Endothelial cell of umbilical vein (primary cell): ENCODE measurements at regions not wholly inside any gene's neighbourhood (a gene's known extent, or its start where the extent isn't known, plus 50 kb on each side); places are given as distances from the start of the nearest gene placed in this dataset.

Experiments used
- BruUV-seq: library from RNA; stranded (reverse); fragments of 400-500 nt; replicated peaks from 2 replicates; lab custom pipeline; 2021; lab: Mats Ljungman, UMichigan
- CTCF ChIA-PET: fragments of 300-600, 350-600 bp; sonication (Branson Sonifier 250); formaldehyde crosslinking; loops from one replicate; lab custom pipeline; 2021; ENCODE audit warnings: antibody characterized with exemption, inconsistent platforms; lab: Charles Lee
- POLR2A ChIA-PET: fragments of 300-600, 350-600 bp; sonication (Branson Sonifier 250); formaldehyde crosslinking; loops from one replicate; lab custom pipeline; 2021; ENCODE audit warnings: antibody characterized with exemption, inconsistent platforms; lab: Charles Lee
- DNase-seq: peaks from one replicate; pipeline ENCODE4 v3.0.0-alpha.2; 2011; ENCODE audit warnings: low read depth, low spot score
- FAIRE-seq: peaks from 2 replicates; lab custom pipeline; 2011; peaks lifted over from hg19 to GRCh38; lab: Jason Lieb, UNC
- H2AFZ ChIP-seq: 2 replicates; pipeline ENCODE4 v1.6.0; 2012; ENCODE audit warnings: low read depth, low read length, control low read depth, inconsistent platforms
- H3K27ac ChIP-seq: 2 replicates; pipeline ENCODE4 v1.5.1; 2011; ENCODE audit warnings: low read depth, mild to moderate bottlenecking, control low read depth, low read length, moderate library complexity; ENCODE audit not compliant: insufficient read depth
- H3K27me3 ChIP-seq, 2 experiments: 2 replicates each; pipeline versions ENCODE4 v1.6.0 to v1.6.1; 2011; ENCODE audit warnings: low read length in 2 of 2, mixed read lengths in 1 of 2; ENCODE audit not compliant: control insufficient read depth in 2 of 2, insufficient read depth in 2 of 2
- H3K36me3 ChIP-seq, 2 experiments: 2 replicates in 1 of 2; 3 replicates in 1 of 2; pipeline ENCODE4 v1.5.1; 2011; ENCODE audit warnings: low read length in 2 of 2, mild to moderate bottlenecking in 1 of 2, moderate library complexity in 1 of 2; ENCODE audit not compliant: control insufficient read depth in 2 of 2, insufficient read depth in 2 of 2; ENCODE audit errors: extremely low read depth in 1 of 2
- H3K4me1 ChIP-seq: 3 replicates; pipeline ENCODE4 v1.5.1; 2011; ENCODE audit warnings: mild to moderate bottlenecking, low read length; ENCODE audit not compliant: control insufficient read depth, insufficient read depth; ENCODE audit errors: extremely low read depth
- H3K4me2 ChIP-seq: 2 replicates; pipeline ENCODE4 v1.6.1; 2011; ENCODE audit warnings: low read length, control low read depth, mixed read lengths; ENCODE audit not compliant: insufficient read depth
- H3K4me3 ChIP-seq, 3 experiments: fragments of 200-600 bp in 1 of 3; sonication (generic), shearing (Covaris generic) in 1 of 3; replicated peaks in 1 of 3; 2 replicates each; pipeline ENCODE4 v1.5.1; 2011 to 2016; ENCODE audit warnings: control low read depth in 3 of 3, low read length in 3 of 3, mild to moderate bottlenecking in 2 of 3, inconsistent platforms in 1 of 3, low read depth in 1 of 3, moderate library complexity in 1 of 3; ENCODE audit not compliant: insufficient read depth in 1 of 3
- H3K79me2 ChIP-seq: 2 replicates; pipeline ENCODE4 v1.6.0; 2012; ENCODE audit warnings: low read length, inconsistent platforms; ENCODE audit not compliant: control insufficient read depth, insufficient read depth
- H3K9ac ChIP-seq: replicated peaks from 2 replicates; pipeline ENCODE3; 2011; ENCODE audit warnings: low read length, control low read depth; ENCODE audit not compliant: insufficient read depth; ENCODE audit errors: extremely low read depth
- H3K9me1 ChIP-seq: replicated peaks from 3 replicates; pipeline ENCODE4 v1.6.0; 2011; ENCODE audit warnings: mild to moderate bottlenecking, low read length; ENCODE audit not compliant: control insufficient read depth, insufficient read depth; ENCODE audit errors: extremely low read depth
- H3K9me3 ChIP-seq: replicated peaks from 2 replicates; pipeline ENCODE4 v1.5.1; 2012; ENCODE audit warnings: low read length, inconsistent platforms; ENCODE audit not compliant: control insufficient read depth, insufficient read depth
- H4K20me1 ChIP-seq: replicated peaks from 2 replicates; pipeline ENCODE3; 2011; ENCODE audit warnings: mild to moderate bottlenecking, low read length; ENCODE audit not compliant: control insufficient read depth, insufficient read depth; ENCODE audit errors: extremely low read depth
- EZH2 ChIP-seq: IDR thresholded peaks from 2 replicates; pipeline ENCODE4 v1.6.1; 2012; ENCODE audit warnings: borderline replicate concordance, low read depth, mild to moderate bottlenecking, moderate library complexity, low read length, inconsistent platforms; ENCODE audit not compliant: severe bottlenecking
- FOS ChIP-seq: IDR thresholded peaks from 2 replicates; pipeline ENCODE4 v1.6.1; 2011; ENCODE audit warnings: mild to moderate bottlenecking, low read length, moderate library complexity, borderline replicate concordance; ENCODE audit not compliant: insufficient read depth
- GATA2 ChIP-seq: IDR thresholded peaks from 2 replicates; pipeline ENCODE4 v1.7.0; 2011; ENCODE audit warnings: low read depth, mild to moderate bottlenecking, moderate library complexity, mixed read lengths, low read length; ENCODE audit not compliant: insufficient read length, insufficient read depth
- JUN ChIP-seq: IDR thresholded peaks from 2 replicates; pipeline ENCODE4 v1.6.1; 2011; ENCODE audit warnings: borderline replicate concordance, low read depth; ENCODE audit not compliant: insufficient read length, insufficient read depth
- MYC ChIP-seq: IDR thresholded peaks from one replicate; pipeline ENCODE4 v1.6.1; 2011; ENCODE audit warnings: mild to moderate bottlenecking, low read depth, low read length
- POLR2A ChIP-seq: IDR thresholded peaks from 2 replicates; pipeline ENCODE4 v1.6.1; 2012; ENCODE audit warnings: low read depth, mild to moderate bottlenecking, control low read depth, low read length
- POLR2AphosphoS5 ChIP-seq: IDR thresholded peaks from 2 replicates; pipeline ENCODE4 v1.6.1; 2012; ENCODE audit warnings: low read depth, mild to moderate bottlenecking, control low read depth, low read length, moderate library complexity; ENCODE audit not compliant: insufficient read depth
- dilution Hi-C: fragments of 300-500 bp; cut with MboI; formaldehyde crosslinking; loops from one replicate; pipeline ENCODE4 v1.15.0; 2019; ENCODE audit warnings: low sequenced_read_pairs; ENCODE audit not compliant: extremely low pct_ligation_motif_present
- intact Hi-C: fragments of 100-400 bp; cut with micrococcal nuclease; formaldehyde crosslinking; loops from one replicate; pipeline ENCODE4 v1.10.0; 2022
- TF ChIP-seq, protein P1 (sequence below): IDR thresholded peaks from 2 replicates; pipeline ENCODE4 v1.6.1; 2011; ENCODE audit not compliant: insufficient read depth, insufficient read length
- TF ChIP-seq, protein P2 (sequence below), 2 donors: IDR thresholded peaks; 1 replicate in 1 of 2; 2 replicates in 1 of 2; pipeline ENCODE4 v1.5.1; 2011; ENCODE audit warnings: low read length in 2 of 2, mild to moderate bottlenecking in 2 of 2, moderate library complexity in 2 of 2, control low read depth in 1 of 2, inconsistent platforms in 1 of 2, low read depth in 1 of 2; ENCODE audit not compliant: insufficient read depth in 1 of 2; ENCODE audit errors: extremely low read depth in 1 of 2

DNA sequence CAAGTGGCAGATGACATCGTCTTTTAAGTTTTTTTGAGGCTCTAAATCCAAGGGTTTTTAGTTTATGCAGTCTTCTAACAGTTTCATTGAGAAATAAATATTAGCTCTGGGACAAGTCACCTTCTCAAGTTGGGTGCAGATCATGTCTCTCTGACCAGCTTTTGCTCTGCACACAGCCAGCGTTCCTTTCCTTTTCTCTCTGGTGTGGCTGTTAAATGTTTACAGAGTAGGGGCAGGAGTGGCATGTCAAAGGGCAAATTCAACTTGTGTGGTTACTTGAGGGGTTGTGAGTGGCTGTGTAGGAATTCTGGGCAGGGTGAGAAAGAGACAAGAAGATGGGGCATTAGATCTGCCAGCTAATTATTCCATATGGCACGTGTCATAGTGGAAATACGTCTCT is 187.5 kb upstream of the HMHB1 start:
- Histone ChIP-seq H3K4me3 (no peak overlapping the region), H3K4me2 (no peak overlapping the region), H3K27ac (no peak overlapping the region), H3K36me3 (no peaks in the 10 kb centered on the region), H4K20me1 (no peaks in the 10 kb centered on the region), H3K27me3 (no peaks in the 10 kb centered on the region), H3K9ac (no peak overlapping the region), H3K9me3 (no peaks in the 10 kb centered on the region), H2AFZ (no peak overlapping the region), H3K9me1 (no peaks in the 10 kb centered on the region), H3K4me1 (no peaks in the 10 kb centered on the region), H3K79me2 (no peaks in the 10 kb centered on the region)
- POLR2A ChIA-PET, result no interaction called here
- TF ChIP-seq GATA2 (no peak), JUN (no peak), FOS (no peak), EZH2 (no peak), MYC (no peak), POLR2AphosphoS5 (no peak), POLR2A (no peak)
- TF ChIP-seq, protein P1, sequence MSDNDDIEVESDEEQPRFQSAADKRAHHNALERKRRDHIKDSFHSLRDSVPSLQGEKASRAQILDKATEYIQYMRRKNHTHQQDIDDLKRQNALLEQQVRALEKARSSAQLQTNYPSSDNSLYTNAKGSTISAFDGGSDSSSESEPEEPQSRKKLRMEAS, result no peak
- TF ChIP-seq, protein P2, sequence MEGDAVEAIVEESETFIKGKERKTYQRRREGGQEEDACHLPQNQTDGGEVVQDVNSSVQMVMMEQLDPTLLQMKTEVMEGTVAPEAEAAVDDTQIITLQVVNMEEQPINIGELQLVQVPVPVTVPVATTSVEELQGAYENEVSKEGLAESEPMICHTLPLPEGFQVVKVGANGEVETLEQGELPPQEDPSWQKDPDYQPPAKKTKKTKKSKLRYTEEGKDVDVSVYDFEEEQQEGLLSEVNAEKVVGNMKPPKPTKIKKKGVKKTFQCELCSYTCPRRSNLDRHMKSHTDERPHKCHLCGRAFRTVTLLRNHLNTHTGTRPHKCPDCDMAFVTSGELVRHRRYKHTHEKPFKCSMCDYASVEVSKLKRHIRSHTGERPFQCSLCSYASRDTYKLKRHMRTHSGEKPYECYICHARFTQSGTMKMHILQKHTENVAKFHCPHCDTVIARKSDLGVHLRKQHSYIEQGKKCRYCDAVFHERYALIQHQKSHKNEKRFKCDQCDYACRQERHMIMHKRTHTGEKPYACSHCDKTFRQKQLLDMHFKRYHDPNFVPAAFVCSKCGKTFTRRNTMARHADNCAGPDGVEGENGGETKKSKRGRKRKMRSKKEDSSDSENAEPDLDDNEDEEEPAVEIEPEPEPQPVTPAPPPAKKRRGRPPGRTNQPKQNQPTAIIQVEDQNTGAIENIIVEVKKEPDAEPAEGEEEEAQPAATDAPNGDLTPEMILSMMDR (IDR thresholded peaks at IDR 0.05; ENCODE audit: extremely low read depth in 1 of 2, insufficient read depth in 1 of 2, low read depth in 1 of 2, low read length in 2 of 2), result no peak
- intact Hi-C loops (no loop called here), dilution Hi-C loops (no loop called here)
- CTCF ChIA-PET, result interaction anchor here (0.9 kb wide), 1 partner anchor 11 kb away, joined by 4 read pairs; no protein-coding TSS in a partner anchor
- no peak for DNase-seq
- FAIRE-seq, result no peak
- BruUV-seq, result no TSS peak
